HEK293T (cell line): ENCODE measurements at regions not wholly inside any gene's neighbourhood (a gene's known extent, or its start where the extent isn't known, plus 50 kb on each side); places are given as distances from the start of the nearest gene placed in this dataset.

Experiments
- CTCF ChIA-PET: fragments of 350-600 bp; formaldehyde crosslinking; extraction: SDS; loops from one replicate; lab custom pipeline; 2021; ENCODE audit warnings: antibody characterized with exemption, inconsistent platforms; lab: Yijun Ruan, JAX
- POLR2A ChIA-PET: fragments of 350-600 bp; formaldehyde crosslinking; extraction: SDS; loops from one replicate; lab custom pipeline; 2020; ENCODE audit warnings: antibody characterized with exemption, inconsistent platforms; lab: Yijun Ruan, JAX
- DNase-seq: peaks from one replicate; pipeline ENCODE4 v3.0.0; 2012; ENCODE audit warnings: mixed read lengths; ENCODE audit errors: extremely low spot score
- ARNT ChIP-seq: fragments of 450-650 bp; IDR thresholded peaks from 2 replicates; pipeline ENCODE4 v1.6.1; 2017; ENCODE audit warnings: mild to moderate bottlenecking
- BHLHE40 ChIP-seq: fragments of 450-650 bp; IDR thresholded peaks from 2 replicates; pipeline ENCODE4 v1.6.1; 2016; ENCODE audit warnings: mild to moderate bottlenecking, moderate library complexity, borderline replicate concordance
- CTBP1 ChIP-seq: fragments of 450-650 bp; IDR thresholded peaks from 2 replicates; pipeline ENCODE4 v1.6.1; 2016; ENCODE audit warnings: borderline replicate concordance
- ELF4 ChIP-seq: fragments of 450-650 bp; IDR thresholded peaks from 2 replicates; pipeline ENCODE4 v1.6.1; 2017; ENCODE audit warnings: antibody characterized with exemption
- FOXA1 ChIP-seq: fragments of 450-650 bp; IDR thresholded peaks from 2 replicates; pipeline ENCODE4 v1.6.1; 2016; ENCODE audit warnings: mild to moderate bottlenecking
- FOXK2 ChIP-seq: fragments of 450-650 bp; IDR thresholded peaks from 2 replicates; pipeline ENCODE4 v1.6.1; 2016; ENCODE audit warnings: mild to moderate bottlenecking
- FOXM1 ChIP-seq: fragments of 450-650 bp; IDR thresholded peaks from 2 replicates; pipeline ENCODE4 v1.6.1; 2017; ENCODE audit warnings: mild to moderate bottlenecking, borderline replicate concordance
- HDGF ChIP-seq: fragments of 450-650 bp; IDR thresholded peaks from 2 replicates; pipeline ENCODE4 v1.6.1; 2017; ENCODE audit warnings: antibody characterized with exemption, borderline replicate concordance
- L3MBTL2 ChIP-seq: fragments of 450-650 bp; conservative IDR thresholded peaks from 2 replicates; pipeline ENCODE4 v1.6.1; 2016; ENCODE audit warnings: mild to moderate bottlenecking
- LEF1 ChIP-seq: fragments of 450-650 bp; IDR thresholded peaks from 2 replicates; pipeline ENCODE4 v1.6.1; 2017; ENCODE audit warnings: mild to moderate bottlenecking, borderline replicate concordance
- NFRKB ChIP-seq: fragments of 450-650 bp; IDR thresholded peaks from 2 replicates; pipeline ENCODE4 v1.6.1; 2016; ENCODE audit warnings: mild to moderate bottlenecking, moderate library complexity
- SP1 ChIP-seq: fragments of 450-650 bp; IDR thresholded peaks from 2 replicates; pipeline ENCODE4 v1.6.1; 2017
- SUZ12 ChIP-seq: fragments of 450-650 bp; IDR thresholded peaks from 2 replicates; pipeline ENCODE4 v1.6.1; 2016; ENCODE audit warnings: mild to moderate bottlenecking
- TARDBP ChIP-seq: fragments of 450-650 bp; IDR thresholded peaks from 2 replicates; pipeline ENCODE4 v1.6.1; 2016
- ZNF384 ChIP-seq: fragments of 450-650 bp; IDR thresholded peaks from 2 replicates; pipeline ENCODE4 v1.6.1; 2016
- TF ChIP-seq, protein P1 (sequence below): fragments of 450-650 bp; IDR thresholded peaks from 2 replicates; pipeline ENCODE4 v1.6.1; 2016

DNA sequence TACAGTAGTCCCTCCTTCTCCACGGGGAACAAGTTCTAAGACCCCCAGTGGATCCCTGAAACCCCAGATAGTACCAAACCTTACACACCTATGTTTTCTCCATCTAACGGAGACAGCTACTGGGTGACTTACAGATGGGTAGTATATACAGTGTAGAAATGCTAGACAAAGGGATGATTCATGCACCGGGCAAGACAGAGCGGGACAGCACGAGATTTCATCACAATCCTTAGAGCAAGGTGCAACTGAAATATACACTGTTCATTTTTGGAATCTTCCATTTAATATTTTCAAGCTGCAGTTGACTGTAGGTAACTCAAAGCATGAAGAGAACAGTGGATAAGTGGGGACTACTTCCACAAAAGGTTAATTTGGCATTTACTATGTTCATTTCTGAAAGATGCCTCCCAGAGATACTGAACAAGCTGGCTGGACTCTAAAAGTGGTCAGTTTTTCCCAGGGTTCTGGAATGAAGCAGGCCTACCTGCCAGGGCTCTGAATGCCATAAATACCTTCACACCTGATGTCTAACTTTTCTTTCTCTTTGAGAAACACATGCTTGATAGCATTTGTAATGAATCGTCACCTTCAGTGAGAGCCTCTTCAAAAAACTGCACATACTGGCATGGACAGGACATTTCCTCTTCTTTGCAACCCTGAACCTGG is 127.7 kb upstream of the FOXN3 start:
- no peak for DNase-seq
- CTCF ChIA-PET: interaction anchor here (0.6 kb wide), 1 partner anchor 14 kb away, joined by 4 read pairs; no protein-coding TSS in a partner anchor
- POLR2A ChIA-PET: no interaction called here
- no peak for TF ChIP-seq ELF4
- TF ChIP-seq L3MBTL2: no peak
- no peak for TF ChIP-seq LEF1
- no peak for TF ChIP-seq FOXK2
- no peak for TF ChIP-seq FOXA1
- no peak for TF ChIP-seq FOXM1
- TF ChIP-seq ARNT: no peak
- TF ChIP-seq TARDBP: no peak
- TF ChIP-seq SP1: no peak
- no peak for TF ChIP-seq NFRKB
- no peak for TF ChIP-seq SUZ12
- no peak for TF ChIP-seq BHLHE40
- TF ChIP-seq, protein P1, sequence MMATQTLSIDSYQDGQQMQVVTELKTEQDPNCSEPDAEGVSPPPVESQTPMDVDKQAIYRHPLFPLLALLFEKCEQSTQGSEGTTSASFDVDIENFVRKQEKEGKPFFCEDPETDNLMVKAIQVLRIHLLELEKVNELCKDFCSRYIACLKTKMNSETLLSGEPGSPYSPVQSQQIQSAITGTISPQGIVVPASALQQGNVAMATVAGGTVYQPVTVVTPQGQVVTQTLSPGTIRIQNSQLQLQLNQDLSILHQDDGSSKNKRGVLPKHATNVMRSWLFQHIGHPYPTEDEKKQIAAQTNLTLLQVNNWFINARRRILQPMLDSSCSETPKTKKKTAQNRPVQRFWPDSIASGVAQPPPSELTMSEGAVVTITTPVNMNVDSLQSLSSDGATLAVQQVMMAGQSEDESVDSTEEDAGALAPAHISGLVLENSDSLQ: no peak
- TF ChIP-seq ZNF384: no peak
- no peak for TF ChIP-seq HDGF
- no peak for TF ChIP-seq CTBP1

DNA sequence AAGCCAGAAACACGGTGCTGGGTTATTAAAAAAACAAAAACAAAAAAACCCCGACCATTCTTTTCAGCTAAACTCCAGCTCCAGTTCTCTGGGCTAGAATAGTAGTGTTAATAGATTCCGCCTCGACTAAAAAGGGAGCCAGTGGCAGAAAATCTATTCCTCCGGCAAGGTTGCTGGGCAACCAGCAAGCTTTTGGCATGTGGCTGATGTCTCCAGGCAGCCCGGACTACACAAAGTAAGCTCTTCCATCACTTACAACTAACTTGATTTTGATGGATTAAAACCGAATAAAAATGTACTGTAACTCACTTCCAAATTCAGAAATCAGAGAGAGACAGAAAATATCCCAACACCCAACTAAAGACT is 126.4 kb upstream of the FOXN3 start:
- CTCF ChIA-PET: interaction anchor here (0.6 kb wide), 1 partner anchor 746 kb away, joined by 3 read pairs; no protein-coding TSS in a partner anchor
- POLR2A ChIA-PET: no interaction called here
- no peak for TF ChIP-seq ARNT
- no peak for TF ChIP-seq TARDBP
- no peak for TF ChIP-seq FOXK2
- no peak for TF ChIP-seq NFRKB
- no peak for TF ChIP-seq LEF1
- no peak for TF ChIP-seq FOXM1
- no peak for TF ChIP-seq SUZ12
- no peak for TF ChIP-seq ZNF384
- TF ChIP-seq SP1: no peak
- TF ChIP-seq, protein P1: no peak
- TF ChIP-seq L3MBTL2: no peak
- TF ChIP-seq BHLHE40: no peak
- no peak for TF ChIP-seq CTBP1
- TF ChIP-seq HDGF: no peak

GRCh38 chr14:89542786-89543424 is 125.9 kb upstream of the FOXN3 start:
- TF ChIP-seq FOXM1 (no peak), TARDBP (no peak), ARNT (no peak), SUZ12 (no peak), SP1 (no peak), NFRKB (no peak), ZNF384 (no peak)
- TF ChIP-seq, protein P1: no peak
- POLR2A ChIA-PET: no interaction called here
- CTCF ChIA-PET: interaction anchor here (0.6 kb wide), 1 partner anchor 746 kb away, joined by 3 read pairs; no protein-coding TSS in a partner anchor
- no peak for DNase-seq

More for the DNA sequence above, 126.4 kb upstream of the FOXN3 start:
- DNase-seq: no peak

- POLR2A ChIA-PET: no interaction called here
- CTCF ChIA-PET: no interaction called here
- DNase-seq: no peak
- TF ChIP-seq TARDBP (no peak), SUZ12 (no peak), FOXM1 (no peak), CTBP1 (no peak), FOXA1 (no peak), FOXK2 (no peak), ARNT (no peak), NFRKB (no peak), BHLHE40 (no peak), LEF1 (no peak), SP1 (no peak), HDGF (no peak), ZNF384 (no peak)
- TF ChIP-seq, protein P1: no peak
These were observed 123.9 kb upstream of the FOXN3 start for GRCh38 chr14:89540830-89541470.

DNA sequence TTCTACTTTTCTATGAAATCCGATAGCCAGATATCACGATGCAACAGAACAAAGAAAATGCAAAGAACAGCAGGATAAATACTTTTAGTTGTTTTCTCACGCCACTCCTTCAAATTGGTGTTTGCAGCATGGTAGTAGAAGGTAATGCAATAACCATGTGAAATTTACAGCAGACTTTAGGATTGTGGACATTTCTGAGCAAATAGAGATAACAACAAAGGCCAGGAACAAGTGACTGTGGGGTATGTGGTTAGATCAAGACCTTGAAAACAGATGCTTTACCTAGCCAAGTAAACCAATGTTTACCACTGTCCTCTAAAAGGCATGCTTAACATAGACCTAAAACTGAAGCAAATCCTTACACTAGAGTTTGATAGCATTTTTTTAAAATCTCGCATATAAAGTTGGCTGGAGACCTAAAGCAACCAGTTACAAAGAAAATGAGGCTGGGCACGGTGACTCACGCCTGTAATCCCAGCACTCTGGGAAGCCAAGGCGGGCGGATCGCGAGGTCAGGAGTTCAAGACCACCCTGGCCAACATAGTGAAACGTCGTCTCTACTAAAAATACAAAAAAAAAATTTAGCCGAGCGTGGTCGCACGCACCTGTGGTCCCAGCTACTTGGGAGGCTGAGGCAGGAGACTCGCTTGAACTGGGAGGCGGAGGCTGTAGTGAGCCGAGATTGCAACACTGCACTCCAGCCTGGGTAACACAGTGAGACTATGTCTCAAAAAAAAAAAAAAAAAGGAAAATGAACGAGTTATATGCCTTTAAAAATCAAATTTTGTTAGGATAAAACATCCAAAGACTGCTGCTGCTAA is 123.2 kb upstream of the FOXN3 start:
- TF ChIP-seq FOXM1: no peak
- TF ChIP-seq SP1: no peak
- no peak for TF ChIP-seq CTBP1
- no peak for TF ChIP-seq FOXK2
- no peak for TF ChIP-seq ARNT
- no peak for DNase-seq
- ChIA-PET POLR2A (no interaction called here), CTCF (no interaction called here)
